ENCODE measurements at regions not wholly inside any gene's neighbourhood (a gene's known extent, or its start where the extent isn't known, plus 50 kb on each side); places are given as distances from the start of the nearest gene placed in this dataset.
A peak's percentile ranks its signal among the peaks of the same experiment; 100 is the strongest.

GRCh38 chr21:16572032-16572431, 842.2 kb downstream of the USP25 start:
- in situ Hi-C loops (cut with HindIII; ENCODE audit: low pct_unique_long_range_greater_than_20kb, low sequenced_read_pairs): no loop called here
- no peak for DNase-seq (ENCODE audit: low read depth in 1 of 2, low spot score in 1 of 2)
- no peak for TF ChIP-seq JUND (IDR thresholded peaks at IDR 0.05; ENCODE audit: low read depth)

- peak in 1 of 2 experiments; percentile 41 for DNase-seq (ENCODE audit: low read depth in 1 of 2, low spot score in 1 of 2)
- TF ChIP-seq JUND (IDR thresholded peaks at IDR 0.05; ENCODE audit: low read depth): no peak
- in situ Hi-C loops (cut with HindIII; ENCODE audit: low pct_unique_long_range_greater_than_20kb, low sequenced_read_pairs): no loop called here
These were observed 843.8 kb downstream of the USP25 start for GRCh38 chr21:16573578-16573977.

- no peak for TF ChIP-seq JUND (IDR thresholded peaks at IDR 0.05; ENCODE audit: low read depth)
- no peak for DNase-seq (ENCODE audit: low read depth in 1 of 2, low spot score in 1 of 2)
- in situ Hi-C loops (cut with HindIII; ENCODE audit: low pct_unique_long_range_greater_than_20kb, low sequenced_read_pairs): no loop called here
These were observed 848.2 kb downstream of the USP25 start for GRCh38 chr21:16577975-16578374.

GRCh38 chr21:16578912-16579311, 849.1 kb downstream of the USP25 start:
- no peak for TF ChIP-seq JUND (IDR thresholded peaks at IDR 0.05; ENCODE audit: low read depth)
- no peak for DNase-seq (ENCODE audit: low read depth in 1 of 2, low spot score in 1 of 2)
- in situ Hi-C loops (cut with HindIII; ENCODE audit: low pct_unique_long_range_greater_than_20kb, low sequenced_read_pairs): no loop called here

GRCh38 chr21:16579538-16579937, 849.8 kb downstream of the USP25 start:
- TF ChIP-seq JUND (IDR thresholded peaks at IDR 0.05; ENCODE audit: low read depth): no peak
- no peak for DNase-seq (ENCODE audit: low read depth in 1 of 2, low spot score in 1 of 2)
- in situ Hi-C loops (cut with HindIII; ENCODE audit: low pct_unique_long_range_greater_than_20kb, low sequenced_read_pairs): no loop called here

- in situ Hi-C loops (cut with HindIII; ENCODE audit: low pct_unique_long_range_greater_than_20kb, low sequenced_read_pairs): no loop called here
- DNase-seq (ENCODE audit: low read depth in 1 of 2, low spot score in 1 of 2): no peak
- no peak for TF ChIP-seq JUND (IDR thresholded peaks at IDR 0.05; ENCODE audit: low read depth)
These were observed 850.9 kb downstream of the USP25 start for GRCh38 chr21:16580661-16581060.

- no peak for DNase-seq (ENCODE audit: low read depth in 1 of 2, low spot score in 1 of 2)
- in situ Hi-C loops (cut with HindIII; ENCODE audit: low pct_unique_long_range_greater_than_20kb, low sequenced_read_pairs): no loop called here
These were observed 853.8 kb downstream of the USP25 start for GRCh38 chr21:16583556-16583955.

GRCh38 chr21:16584756-16585155, 855.0 kb downstream of the USP25 start:
- TF ChIP-seq JUND (IDR thresholded peaks at IDR 0.05; ENCODE audit: low read depth): no peak
- in situ Hi-C loops (cut with HindIII; ENCODE audit: low pct_unique_long_range_greater_than_20kb, low sequenced_read_pairs): no loop called here
- DNase-seq (ENCODE audit: low read depth in 1 of 2, low spot score in 1 of 2): no peak

More at GRCh38 chr21:16583556-16583955, 853.8 kb downstream of the USP25 start:
- no peak for TF ChIP-seq JUND (IDR thresholded peaks at IDR 0.05; ENCODE audit: low read depth)

GRCh38 chr21:16585896-16586295, 856.1 kb downstream of the USP25 start:
- in situ Hi-C loops (cut with HindIII; ENCODE audit: low pct_unique_long_range_greater_than_20kb, low sequenced_read_pairs): no loop called here
- no peak for TF ChIP-seq JUND (IDR thresholded peaks at IDR 0.05; ENCODE audit: low read depth)
- DNase-seq (ENCODE audit: low read depth in 1 of 2, low spot score in 1 of 2): no peak

GRCh38 chr21:16587141-16587581, 857.4 kb downstream of the USP25 start:
- TF ChIP-seq JUND (IDR thresholded peaks at IDR 0.05; ENCODE audit: low read depth): no peak
- DNase-seq (ENCODE audit: low read depth in 1 of 2, low spot score in 1 of 2): peak; percentile 36 to 86
- in situ Hi-C loops (cut with HindIII; ENCODE audit: low pct_unique_long_range_greater_than_20kb, low sequenced_read_pairs): no loop called here

- TF ChIP-seq JUND (IDR thresholded peaks at IDR 0.05; ENCODE audit: low read depth): no peak
- in situ Hi-C loops (cut with HindIII; ENCODE audit: low pct_unique_long_range_greater_than_20kb, low sequenced_read_pairs): no loop called here
- no peak for DNase-seq (ENCODE audit: low read depth in 1 of 2, low spot score in 1 of 2)
These were observed 858.0 kb downstream of the USP25 start for GRCh38 chr21:16587681-16588375.

GRCh38 chr21:16588433-16588860, 858.7 kb downstream of the USP25 start:
- in situ Hi-C loops (cut with HindIII; ENCODE audit: low pct_unique_long_range_greater_than_20kb, low sequenced_read_pairs): no loop called here
- no peak for TF ChIP-seq JUND (IDR thresholded peaks at IDR 0.05; ENCODE audit: low read depth)
- DNase-seq (ENCODE audit: low read depth in 1 of 2, low spot score in 1 of 2): peak in 1 of 2 experiments; percentile 65

- in situ Hi-C loops (cut with HindIII; ENCODE audit: low pct_unique_long_range_greater_than_20kb, low sequenced_read_pairs): no loop called here
- DNase-seq (ENCODE audit: low read depth in 1 of 2, low spot score in 1 of 2): no peak
- no peak for TF ChIP-seq JUND (IDR thresholded peaks at IDR 0.05; ENCODE audit: low read depth)
These were observed 859.5 kb downstream of the USP25 start for GRCh38 chr21:16589006-16589898.
